Tibial nerve (tissue), 3 donors: ENCODE measurements at regions not wholly inside any gene's neighbourhood (a gene's known extent, or its start where the extent isn't known, plus 50 kb on each side); places are given as distances from the start of the nearest gene placed in this dataset.

Experiments used
- POLR2A ChIP-seq, 2 donors: fragments of 450-650 bp; IDR thresholded peaks; one replicate each; pipeline ENCODE4 v1.6.1; 2017; ENCODE audit warnings: antibody characterized with exemption in 2 of 2, mild to moderate bottlenecking in 2 of 2, moderate library complexity in 2 of 2
- TF ChIP-seq, protein P1 (sequence below), 5 experiments: fragments of 200-600 bp in 3 of 5; fragments of 450-650 bp in 2 of 5; sonication (generic) in 3 of 5; IDR thresholded peaks; one replicate each; pipeline ENCODE4 v1.5.1; 2016 to 2019; ENCODE audit warnings: antibody characterized with exemption in 5 of 5, mild to moderate bottlenecking in 3 of 5, moderate library complexity in 2 of 5

- TF ChIP-seq, protein P1, sequence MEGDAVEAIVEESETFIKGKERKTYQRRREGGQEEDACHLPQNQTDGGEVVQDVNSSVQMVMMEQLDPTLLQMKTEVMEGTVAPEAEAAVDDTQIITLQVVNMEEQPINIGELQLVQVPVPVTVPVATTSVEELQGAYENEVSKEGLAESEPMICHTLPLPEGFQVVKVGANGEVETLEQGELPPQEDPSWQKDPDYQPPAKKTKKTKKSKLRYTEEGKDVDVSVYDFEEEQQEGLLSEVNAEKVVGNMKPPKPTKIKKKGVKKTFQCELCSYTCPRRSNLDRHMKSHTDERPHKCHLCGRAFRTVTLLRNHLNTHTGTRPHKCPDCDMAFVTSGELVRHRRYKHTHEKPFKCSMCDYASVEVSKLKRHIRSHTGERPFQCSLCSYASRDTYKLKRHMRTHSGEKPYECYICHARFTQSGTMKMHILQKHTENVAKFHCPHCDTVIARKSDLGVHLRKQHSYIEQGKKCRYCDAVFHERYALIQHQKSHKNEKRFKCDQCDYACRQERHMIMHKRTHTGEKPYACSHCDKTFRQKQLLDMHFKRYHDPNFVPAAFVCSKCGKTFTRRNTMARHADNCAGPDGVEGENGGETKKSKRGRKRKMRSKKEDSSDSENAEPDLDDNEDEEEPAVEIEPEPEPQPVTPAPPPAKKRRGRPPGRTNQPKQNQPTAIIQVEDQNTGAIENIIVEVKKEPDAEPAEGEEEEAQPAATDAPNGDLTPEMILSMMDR (IDR thresholded peaks at IDR 0.05), result no peak
- TF ChIP-seq POLR2A (IDR thresholded peaks at IDR 0.05), result no peak
These were observed 516.6 kb upstream of the DAB2 start for GRCh38 chr5:39941416-39941815.
